SK-N-SH (cell line): ENCODE measurements at regions not wholly inside any gene's neighbourhood (a gene's known extent, or its start where the extent isn't known, plus 50 kb on each side); places are given as distances from the start of the nearest gene placed in this dataset.

Experiments used
- CTCF ChIA-PET: fragments of 300-600, 350-600 bp; formaldehyde crosslinking; extraction: SDS; loops from one replicate; lab custom pipeline; 2021; lab: Yijun Ruan, JAX
- POLR2A ChIA-PET: fragments of 350-600 bp; sonication (Branson Sonifier 250); formaldehyde crosslinking; extraction: SDS; loops from one replicate; lab custom pipeline; 2020; ENCODE audit warnings: antibody characterized with exemption, inconsistent platforms; lab: Yijun Ruan, JAX
- DNase-seq: peaks from one replicate; pipeline ENCODE4 v3.0.0; 2012
- H2AFZ ChIP-seq: fragments of 200-600 bp; sonication (generic); 2 replicates; pipeline ENCODE4 v1.8.1; 2016; ENCODE audit warnings: antibody characterized with exemption, mild to moderate bottlenecking, low read depth
- H3F3A ChIP-seq: fragments of 200-600 bp; sonication (generic); replicated peaks from 2 replicates; pipeline ENCODE3; 2016; ENCODE audit warnings: antibody characterized with exemption, mild to moderate bottlenecking; ENCODE audit not compliant: insufficient read depth
- H3K27ac ChIP-seq, 2 experiments: fragments of 200-500 bp in 1 of 2; fragments of 200-600 bp in 1 of 2; sonication (Bioruptor generic) in 1 of 2; sonication (generic), shearing (Covaris generic) in 1 of 2; 2 replicates each; pipeline versions ENCODE4 v1.5.1 to v1.6.1; 2014 to 2016; ENCODE audit warnings: low read depth in 2 of 2, inconsistent platforms in 1 of 2, low read length in 1 of 2, mild to moderate bottlenecking in 1 of 2, mixed read lengths in 1 of 2
- H3K27me3 ChIP-seq: fragments of 200-600 bp; sonication (generic), shearing (Covaris generic); 2 replicates; pipeline ENCODE4 v1.6.1; 2016; ENCODE audit warnings: mixed run types; ENCODE audit not compliant: insufficient read depth
- H3K36me3 ChIP-seq, 2 experiments: fragments of 200-500 bp in 1 of 2; fragments of 200-600 bp in 1 of 2; sonication (Bioruptor generic) in 1 of 2; sonication (generic) in 1 of 2; replicated peaks in 1 of 2; 2 replicates each; pipeline versions ENCODE3 to v1.5.1; 2014 to 2016; ENCODE audit warnings: low read length in 1 of 2, mild to moderate bottlenecking in 1 of 2; ENCODE audit not compliant: insufficient read depth in 2 of 2, control insufficient read depth in 1 of 2
- H3K4me1 ChIP-seq, 2 experiments: fragments of 200-500 bp in 1 of 2; fragments of 200-600 bp in 1 of 2; sonication (Bioruptor generic) in 1 of 2; sonication (generic), shearing (Covaris generic) in 1 of 2; 2 replicates each; pipeline versions ENCODE4 v1.5.1 to v1.6.1; 2014 to 2016; ENCODE audit warnings: low read depth in 1 of 2, low read length in 1 of 2, mixed run types in 1 of 2; ENCODE audit not compliant: insufficient read depth in 2 of 2, control insufficient read depth in 1 of 2
- H3K4me2 ChIP-seq: fragments of 200-600 bp; sonication (generic), shearing (Covaris generic); 2 replicates; pipeline ENCODE4 v1.6.1; 2017; ENCODE audit warnings: mixed run types
- H3K4me3 ChIP-seq, 2 experiments: fragments of 200-500 bp in 1 of 2; fragments of 200-600 bp in 1 of 2; sonication (Bioruptor generic) in 1 of 2; sonication (generic), shearing (Covaris generic) in 1 of 2; 2 replicates each; pipeline versions ENCODE4 v1.5.1 to v1.8.1; 2014 to 2016; ENCODE audit warnings: low read depth in 2 of 2, inconsistent platforms in 1 of 2, low read length in 1 of 2, mild to moderate bottlenecking in 1 of 2, mixed read lengths in 1 of 2, moderate library complexity in 1 of 2
- H3K79me2 ChIP-seq: fragments of 200-600 bp; sonication (generic); 2 replicates; pipeline ENCODE4 v1.8.1; 2017; ENCODE audit warnings: mild to moderate bottlenecking; ENCODE audit not compliant: insufficient read depth
- H3K9ac ChIP-seq: fragments of 200-600 bp; sonication (generic); 2 replicates; pipeline ENCODE4 v1.6.1; 2017; ENCODE audit warnings: mixed run types
- H3K9me2 ChIP-seq: fragments of 200-600 bp; sonication (generic); 2 replicates; pipeline ENCODE4 v1.6.1; 2017; ENCODE audit warnings: mixed run types
- H3K9me3 ChIP-seq: fragments of 200-600 bp; sonication (generic); 2 replicates; pipeline ENCODE4 v1.6.1; 2017; ENCODE audit warnings: mixed run types, mild to moderate bottlenecking, moderate library complexity
- H4K20me1 ChIP-seq: fragments of 200-600 bp; sonication (generic); 2 replicates; pipeline ENCODE4 v1.6.1; 2017; ENCODE audit warnings: mild to moderate bottlenecking, mixed run types; ENCODE audit not compliant: insufficient read depth
- CTCF ChIP-seq: fragments of 200-600 bp; sonication (generic); IDR thresholded peaks from 2 replicates; pipeline ENCODE4 v1.6.1; 2017; ENCODE audit warnings: antibody characterized with exemption, mild to moderate bottlenecking, moderate library complexity
- ELF1 ChIP-seq: IDR thresholded peaks from 2 replicates; pipeline ENCODE4 v1.4.0; 2012
- EZH2phosphoT487 ChIP-seq: fragments of 200-600 bp; sonication (generic); IDR thresholded peaks from 2 replicates; pipeline ENCODE4 v1.6.1; 2017; ENCODE audit warnings: low read depth, mixed run types, mild to moderate bottlenecking, antibody characterized with exemption, moderate library complexity, borderline replicate concordance
- FOXJ3 ChIP-seq: sonication (generic); formaldehyde crosslinking; IDR thresholded peaks from 2 replicates; pipeline ENCODE4 v1.5.1; 2020; ENCODE audit warnings: mild to moderate bottlenecking, missing genetic modification reagents
- FOXM1 ChIP-seq: IDR thresholded peaks from 2 replicates; pipeline ENCODE4 v1.4.0; 2012; ENCODE audit warnings: low read depth, mild to moderate bottlenecking
- GATA2 ChIP-seq: sonication (generic); formaldehyde crosslinking; IDR thresholded peaks from 2 replicates; pipeline ENCODE4 v1.5.0; 2020; ENCODE audit warnings: mild to moderate bottlenecking, missing genetic modification reagents
- IRF3 ChIP-seq: fragments of 150-350 bp; IDR thresholded peaks from 2 replicates; pipeline ENCODE4 v1.6.1; 2016; ENCODE audit warnings: mild to moderate bottlenecking, low read depth, low read length
- JUND ChIP-seq: IDR thresholded peaks from 2 replicates; pipeline ENCODE4 v1.4.0; 2012
- MEF2A ChIP-seq: IDR thresholded peaks from 2 replicates; pipeline ENCODE4 v1.4.0; 2012; ENCODE audit warnings: low read depth, borderline replicate concordance
- NRF1 ChIP-seq: IDR thresholded peaks from 2 replicates; pipeline ENCODE4 v1.6.1; 2012; ENCODE audit warnings: low read depth, mild to moderate bottlenecking, low read length
- RAD21 ChIP-seq: IDR thresholded peaks from 2 replicates; pipeline ENCODE4 v1.6.1; 2012; ENCODE audit warnings: mild to moderate bottlenecking, low read length
- RCOR1 ChIP-seq: fragments of 150-350 bp; IDR thresholded peaks from 2 replicates; pipeline ENCODE4 v1.6.1; 2017; ENCODE audit warnings: antibody characterized with exemption, low read length
- RFX5 ChIP-seq: IDR thresholded peaks from 2 replicates; pipeline ENCODE4 v1.6.1; 2012; ENCODE audit warnings: mild to moderate bottlenecking, improper control_type of control experiment, low read length
- RXRA ChIP-seq: IDR thresholded peaks from 2 replicates; pipeline ENCODE4 v1.4.0; 2012; ENCODE audit warnings: low read depth, mild to moderate bottlenecking, borderline replicate concordance
- SMC3 ChIP-seq: IDR thresholded peaks from 2 replicates; pipeline ENCODE4 v1.6.1; 2012; ENCODE audit warnings: low read depth, low read length, improper control_type of control experiment
- USF1 ChIP-seq: IDR thresholded peaks from 2 replicates; pipeline ENCODE4 v1.4.0; 2012; ENCODE audit warnings: low read depth, borderline replicate concordance
- YY1 ChIP-seq: IDR thresholded peaks from 2 replicates; pipeline ENCODE4 v1.4.0; 2012; ENCODE audit warnings: low read depth, mild to moderate bottlenecking
- WGBS: methylation state at CpG from one replicate; pipeline ENCODE4 v1.1.6; 2017; ENCODE audit warnings: low lambda C conversion rate; 5-methylcytosine and 5-hydroxymethylcytosine counted together
- TF ChIP-seq, protein P1 (sequence below): IDR thresholded peaks from 2 replicates; pipeline ENCODE4; 2012
- TF ChIP-seq, protein P2 (sequence below): IDR thresholded peaks from 2 replicates; pipeline ENCODE4 v1.6.1; 2012; ENCODE audit warnings: mild to moderate bottlenecking, low read depth, low read length, moderate library complexity
- TF ChIP-seq, protein P3 (sequence below): fragments of 150-350 bp; IDR thresholded peaks from 2 replicates; pipeline ENCODE4 v1.6.1; 2017; ENCODE audit warnings: antibody characterized with exemption, low read length, low read depth, borderline replicate concordance

- Histone ChIP-seq H3K9ac (no peak overlapping the region), H3K4me3 (no peak overlapping the region), H2AFZ (no peak overlapping the region), H3F3A (no peaks in the 10 kb centered on the region), H3K4me2 (no peak overlapping the region), H3K36me3 (no peaks in the 10 kb centered on the region), H3K9me3 (no peaks in the 10 kb centered on the region), H3K9me2 (no peaks in the 10 kb centered on the region), H4K20me1 (no peaks in the 10 kb centered on the region), H3K79me2 (no peaks in the 10 kb centered on the region), H3K27ac (no peak overlapping the region), H3K27me3 (no peaks in the 10 kb centered on the region), H3K4me1 (peaks cover 0 to 3% of the 10 kb centered on the region in 2 experiments; a peak in 1 of 4 replicates)
- CTCF ChIA-PET = interaction anchor here (1.1 to 10.8 kb wide), 4 partner anchors 38 to 299 kb away, joined by 3 to 112 read pairs (median 3); no protein-coding TSS in a partner anchor
- POLR2A ChIA-PET = no interaction called here
- no peak for TF ChIP-seq SMC3
- TF ChIP-seq RAD21 = no peak
- TF ChIP-seq IRF3 = no peak
- TF ChIP-seq JUND = no peak
- no peak for TF ChIP-seq EZH2phosphoT487
- TF ChIP-seq RXRA = no peak
- TF ChIP-seq CTCF = no peak
- no peak for TF ChIP-seq YY1
- no peak for TF ChIP-seq FOXJ3 (CRISPR knock-in tag)
- TF ChIP-seq, protein P1, sequence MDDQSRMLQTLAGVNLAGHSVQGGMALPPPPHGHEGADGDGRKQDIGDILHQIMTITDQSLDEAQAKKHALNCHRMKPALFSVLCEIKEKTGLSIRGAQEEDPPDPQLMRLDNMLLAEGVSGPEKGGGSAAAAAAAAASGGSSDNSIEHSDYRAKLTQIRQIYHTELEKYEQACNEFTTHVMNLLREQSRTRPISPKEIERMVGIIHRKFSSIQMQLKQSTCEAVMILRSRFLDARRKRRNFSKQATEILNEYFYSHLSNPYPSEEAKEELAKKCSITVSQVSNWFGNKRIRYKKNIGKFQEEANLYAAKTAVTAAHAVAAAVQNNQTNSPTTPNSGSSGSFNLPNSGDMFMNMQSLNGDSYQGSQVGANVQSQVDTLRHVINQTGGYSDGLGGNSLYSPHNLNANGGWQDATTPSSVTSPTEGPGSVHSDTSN = no peak
- TF ChIP-seq GATA2 (CRISPR knock-in tag) = no peak
- no peak for TF ChIP-seq FOXM1
- TF ChIP-seq ELF1 = no peak
- TF ChIP-seq, protein P2, sequence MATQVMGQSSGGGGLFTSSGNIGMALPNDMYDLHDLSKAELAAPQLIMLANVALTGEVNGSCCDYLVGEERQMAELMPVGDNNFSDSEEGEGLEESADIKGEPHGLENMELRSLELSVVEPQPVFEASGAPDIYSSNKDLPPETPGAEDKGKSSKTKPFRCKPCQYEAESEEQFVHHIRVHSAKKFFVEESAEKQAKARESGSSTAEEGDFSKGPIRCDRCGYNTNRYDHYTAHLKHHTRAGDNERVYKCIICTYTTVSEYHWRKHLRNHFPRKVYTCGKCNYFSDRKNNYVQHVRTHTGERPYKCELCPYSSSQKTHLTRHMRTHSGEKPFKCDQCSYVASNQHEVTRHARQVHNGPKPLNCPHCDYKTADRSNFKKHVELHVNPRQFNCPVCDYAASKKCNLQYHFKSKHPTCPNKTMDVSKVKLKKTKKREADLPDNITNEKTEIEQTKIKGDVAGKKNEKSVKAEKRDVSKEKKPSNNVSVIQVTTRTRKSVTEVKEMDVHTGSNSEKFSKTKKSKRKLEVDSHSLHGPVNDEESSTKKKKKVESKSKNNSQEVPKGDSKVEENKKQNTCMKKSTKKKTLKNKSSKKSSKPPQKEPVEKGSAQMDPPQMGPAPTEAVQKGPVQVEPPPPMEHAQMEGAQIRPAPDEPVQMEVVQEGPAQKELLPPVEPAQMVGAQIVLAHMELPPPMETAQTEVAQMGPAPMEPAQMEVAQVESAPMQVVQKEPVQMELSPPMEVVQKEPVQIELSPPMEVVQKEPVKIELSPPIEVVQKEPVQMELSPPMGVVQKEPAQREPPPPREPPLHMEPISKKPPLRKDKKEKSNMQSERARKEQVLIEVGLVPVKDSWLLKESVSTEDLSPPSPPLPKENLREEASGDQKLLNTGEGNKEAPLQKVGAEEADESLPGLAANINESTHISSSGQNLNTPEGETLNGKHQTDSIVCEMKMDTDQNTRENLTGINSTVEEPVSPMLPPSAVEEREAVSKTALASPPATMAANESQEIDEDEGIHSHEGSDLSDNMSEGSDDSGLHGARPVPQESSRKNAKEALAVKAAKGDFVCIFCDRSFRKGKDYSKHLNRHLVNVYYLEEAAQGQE = no peak
- no peak for TF ChIP-seq USF1
- TF ChIP-seq, protein P3, sequence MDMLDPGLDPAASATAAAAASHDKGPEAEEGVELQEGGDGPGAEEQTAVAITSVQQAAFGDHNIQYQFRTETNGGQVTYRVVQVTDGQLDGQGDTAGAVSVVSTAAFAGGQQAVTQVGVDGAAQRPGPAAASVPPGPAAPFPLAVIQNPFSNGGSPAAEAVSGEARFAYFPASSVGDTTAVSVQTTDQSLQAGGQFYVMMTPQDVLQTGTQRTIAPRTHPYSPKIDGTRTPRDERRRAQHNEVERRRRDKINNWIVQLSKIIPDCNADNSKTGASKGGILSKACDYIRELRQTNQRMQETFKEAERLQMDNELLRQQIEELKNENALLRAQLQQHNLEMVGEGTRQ = no peak
- TF ChIP-seq RFX5 = no peak
- no peak for TF ChIP-seq RCOR1
- TF ChIP-seq MEF2A = no peak
- no peak for TF ChIP-seq NRF1
- no peak for DNase-seq
- WGBS = 55% methylated on average over 4 of the region's 4 CpGs
Observed at GRCh38 chr5:112549127-112549526, 130.1 kb upstream of the EPB41L4A start.
